SU-DHL-6 (cell line): ENCODE measurements at regions not wholly inside any gene's neighbourhood (a gene's known extent, or its start where the extent isn't known, plus 50 kb on each side); places are given as distances from the start of the nearest gene placed in this dataset.

Experiments
- H2AFZ ChIP-seq: fragments of 200-600 bp; sonication (generic); 2 replicates; pipeline ENCODE4 v1.6.1; 2014; ENCODE audit warnings: low read depth, mild to moderate bottlenecking, moderate library complexity, mixed read lengths, antibody characterized with exemption, low read length; ENCODE audit not compliant: severe bottlenecking
- H3F3A ChIP-seq: fragments of 200-600 bp; shearing (Covaris generic); 2 replicates; pipeline ENCODE4 v1.6.0; 2016; ENCODE audit warnings: antibody characterized with exemption, mild to moderate bottlenecking; ENCODE audit not compliant: insufficient read depth
- H3K27ac ChIP-seq: fragments of 200-600 bp; sonication (generic); 2 replicates; pipeline ENCODE4 v1.5.1; 2016; ENCODE audit warnings: low read depth, mild to moderate bottlenecking, low read length, moderate library complexity, mixed read lengths
- H3K27me3 ChIP-seq: fragments of 200-600 bp; sonication (generic), shearing (Covaris generic); 2 replicates; pipeline ENCODE4 v1.6.0; 2014; ENCODE audit warnings: mild to moderate bottlenecking, low read length
- H3K36me3 ChIP-seq: fragments of 200-600 bp; sonication (generic); 2 replicates; pipeline ENCODE4 v1.6.1; 2014; ENCODE audit warnings: mild to moderate bottlenecking, low read length, mixed read lengths
- H3K4me2 ChIP-seq: fragments of 300-600, 200-600 bp; shearing (Covaris generic), sonication (generic); 2 replicates; pipeline ENCODE4 v1.6.0; 2014; ENCODE audit warnings: low read length, low read depth, mild to moderate bottlenecking; ENCODE audit not compliant: poor library complexity, severe bottlenecking
- H3K4me3 ChIP-seq: fragments of 200-600 bp; sonication (generic); 2 replicates; pipeline ENCODE4 v1.5.1; 2014; ENCODE audit warnings: antibody characterized with exemption, low read length, mild to moderate bottlenecking, mixed read lengths; ENCODE audit not compliant: insufficient read depth, poor library complexity, severe bottlenecking
- H3K79me2 ChIP-seq: fragments of 200-600 bp; sonication (generic); 2 replicates; pipeline ENCODE4 v1.6.1; 2014; ENCODE audit warnings: mild to moderate bottlenecking, low read length, moderate library complexity; ENCODE audit not compliant: insufficient read depth
- H3K9ac ChIP-seq: fragments of 200-600 bp; sonication (generic); 2 replicates; pipeline ENCODE4 v1.7.0; 2014; ENCODE audit warnings: mild to moderate bottlenecking, low read length
- H3K9me2 ChIP-seq: fragments of 200-600 bp; sonication (generic); replicated peaks from 2 replicates; pipeline ENCODE4 v1.6.1; 2014; ENCODE audit warnings: low read length; ENCODE audit not compliant: insufficient read depth
- H3K9me3 ChIP-seq: fragments of 200-600 bp; sonication (generic); 2 replicates; pipeline ENCODE4 v1.6.1; 2014; ENCODE audit warnings: low read length, mixed read lengths; ENCODE audit not compliant: insufficient read depth
- H4K20me1 ChIP-seq: fragments of 200-600 bp; sonication (generic); 2 replicates; pipeline ENCODE4 v1.6.1; 2014; ENCODE audit warnings: low read depth, mild to moderate bottlenecking, antibody characterized with exemption, low read length, moderate library complexity, mixed read lengths
- EZH2phosphoT487 ChIP-seq: fragments of 200-600 bp; sonication (generic), shearing (Covaris generic); conservative IDR thresholded peaks from 2 replicates; pipeline ENCODE4 v1.6.1; 2018; ENCODE audit warnings: mild to moderate bottlenecking, antibody characterized with exemption, low read length, moderate library complexity, mixed read lengths
- TF ChIP-seq, protein P1 (sequence below): fragments of 200-600 bp; sonication (generic); IDR thresholded peaks from one replicate; pipeline ENCODE4 v1.5.1; 2017; ENCODE audit warnings: antibody characterized with exemption, mild to moderate bottlenecking, low read length, moderate library complexity; ENCODE audit not compliant: insufficient read depth, poor library complexity, severe bottlenecking

DNA sequence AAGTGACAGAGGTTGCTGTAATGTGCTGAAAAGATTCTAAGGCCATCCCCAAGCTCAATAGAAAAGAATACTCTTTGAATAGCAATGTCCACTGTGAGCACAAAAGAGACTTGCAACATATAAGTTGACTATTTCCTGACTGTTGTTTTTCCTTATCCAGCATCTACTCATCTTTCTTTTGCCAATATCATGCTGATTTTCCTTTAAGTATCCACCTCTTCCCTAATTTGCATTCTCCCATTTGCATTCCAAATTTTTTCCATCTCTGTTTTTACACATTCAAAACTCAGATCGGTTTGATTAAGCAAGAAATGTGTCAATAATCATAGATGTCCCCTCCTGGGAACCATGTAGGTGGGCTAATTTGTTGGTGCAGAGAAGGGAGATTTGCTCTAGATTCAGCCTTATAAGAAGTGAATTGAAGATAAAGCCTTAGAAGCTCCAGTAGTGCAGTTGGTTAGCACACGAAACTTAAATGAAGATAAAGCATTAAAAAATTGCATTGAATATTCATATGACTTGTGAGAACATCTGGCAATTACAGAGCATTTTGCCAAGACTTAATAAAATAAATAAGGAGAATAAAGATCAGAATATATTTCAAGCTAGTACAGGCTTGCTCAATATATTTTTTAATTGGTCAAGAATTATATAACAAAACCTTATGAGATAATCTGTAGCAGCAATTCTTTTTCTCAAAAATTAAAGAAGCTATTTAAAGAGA is 267.6 kb downstream of the TMEM167A start:
- Histone ChIP-seq H3K27me3 (peaks cover 4% of the 10 kb centered on the region; the same call in 1 of the 2 replicates), H3K36me3 (no peaks in the 10 kb centered on the region), H3K4me2 (no peak overlapping the region), H3K9me3 (no peaks in the 10 kb centered on the region), H3K9me2 (no peaks in the 10 kb centered on the region), H3K4me3 (no peak overlapping the region), H3F3A (no peaks in the 10 kb centered on the region), H2AFZ (no peak overlapping the region), H3K9ac (no peak overlapping the region), H4K20me1 (no peaks in the 10 kb centered on the region), H3K79me2 (no peaks in the 10 kb centered on the region), H3K27ac (no peak overlapping the region)
- no peak for TF ChIP-seq EZH2phosphoT487
- TF ChIP-seq, protein P1, sequence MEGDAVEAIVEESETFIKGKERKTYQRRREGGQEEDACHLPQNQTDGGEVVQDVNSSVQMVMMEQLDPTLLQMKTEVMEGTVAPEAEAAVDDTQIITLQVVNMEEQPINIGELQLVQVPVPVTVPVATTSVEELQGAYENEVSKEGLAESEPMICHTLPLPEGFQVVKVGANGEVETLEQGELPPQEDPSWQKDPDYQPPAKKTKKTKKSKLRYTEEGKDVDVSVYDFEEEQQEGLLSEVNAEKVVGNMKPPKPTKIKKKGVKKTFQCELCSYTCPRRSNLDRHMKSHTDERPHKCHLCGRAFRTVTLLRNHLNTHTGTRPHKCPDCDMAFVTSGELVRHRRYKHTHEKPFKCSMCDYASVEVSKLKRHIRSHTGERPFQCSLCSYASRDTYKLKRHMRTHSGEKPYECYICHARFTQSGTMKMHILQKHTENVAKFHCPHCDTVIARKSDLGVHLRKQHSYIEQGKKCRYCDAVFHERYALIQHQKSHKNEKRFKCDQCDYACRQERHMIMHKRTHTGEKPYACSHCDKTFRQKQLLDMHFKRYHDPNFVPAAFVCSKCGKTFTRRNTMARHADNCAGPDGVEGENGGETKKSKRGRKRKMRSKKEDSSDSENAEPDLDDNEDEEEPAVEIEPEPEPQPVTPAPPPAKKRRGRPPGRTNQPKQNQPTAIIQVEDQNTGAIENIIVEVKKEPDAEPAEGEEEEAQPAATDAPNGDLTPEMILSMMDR = no peak

DNA sequence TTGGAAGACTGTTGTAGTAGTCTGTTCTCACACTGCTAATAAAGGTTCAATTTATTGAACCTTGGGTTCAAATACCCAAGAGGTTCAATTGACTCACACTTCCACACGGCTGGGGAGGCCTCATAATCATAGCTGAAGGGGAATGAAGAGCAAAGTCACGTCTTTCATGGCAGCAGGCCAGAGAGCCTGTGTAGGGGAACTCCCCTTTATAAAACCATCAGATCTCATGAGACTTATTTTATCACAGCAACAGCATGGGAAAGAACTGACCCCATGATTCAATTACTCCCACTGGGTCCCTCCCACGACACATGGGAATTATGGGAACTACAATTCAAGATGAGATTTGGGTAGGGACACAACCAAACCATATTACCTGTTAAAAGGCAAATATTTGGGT is 268.2 kb downstream of the TMEM167A start:
- H3K36me3 ChIP-seq = no peaks in the 10 kb centered on the region
- no peaks in the 10 kb centered on the region for H3K9me3 ChIP-seq
- H3K79me2 ChIP-seq = no peaks in the 10 kb centered on the region
- H4K20me1 ChIP-seq = no peaks in the 10 kb centered on the region
- no peak overlapping the region for H3K4me3 ChIP-seq
- no peaks in the 10 kb centered on the region for H3F3A ChIP-seq
- no peak for TF ChIP-seq EZH2phosphoT487
- TF ChIP-seq, protein P1 = no peak
- H2AFZ ChIP-seq = no peak overlapping the region
- H3K9ac ChIP-seq = no peak overlapping the region
- no peaks in the 10 kb centered on the region for H3K9me2 ChIP-seq
- H3K27ac ChIP-seq = no peak overlapping the region
- H3K4me2 ChIP-seq = no peak overlapping the region
- H3K27me3 ChIP-seq = peaks cover 4% of the 10 kb centered on the region; the same call in 1 of the 2 replicates

DNA sequence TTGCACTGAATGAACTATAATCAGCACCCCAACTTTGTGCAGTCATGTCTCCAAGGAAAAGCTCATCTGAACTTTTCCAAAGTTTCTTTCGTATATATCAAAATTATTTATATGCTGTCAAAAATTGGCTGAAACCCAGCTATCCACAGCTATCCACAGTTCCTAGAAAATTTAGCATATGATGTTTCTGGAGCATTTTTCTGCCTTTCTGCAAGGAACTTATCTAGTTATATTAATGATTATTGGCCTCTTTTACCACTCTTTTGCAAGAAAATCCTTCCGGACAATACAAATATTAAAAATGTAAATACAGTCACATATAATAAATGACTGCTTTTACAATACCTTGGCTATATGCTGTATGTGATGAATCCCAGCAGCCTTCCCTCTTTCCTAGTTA is 270.2 kb downstream of the TMEM167A start:
- Histone ChIP-seq H3F3A (no peaks in the 10 kb centered on the region), H3K4me2 (no peak overlapping the region), H3K27ac (no peak overlapping the region), H3K4me3 (no peak overlapping the region), H3K9me2 (no peaks in the 10 kb centered on the region), H3K36me3 (no peaks in the 10 kb centered on the region), H3K27me3 (no peaks in the 10 kb centered on the region), H2AFZ (no peak overlapping the region), H4K20me1 (no peaks in the 10 kb centered on the region), H3K9me3 (no peaks in the 10 kb centered on the region), H3K79me2 (no peaks in the 10 kb centered on the region), H3K9ac (no peak overlapping the region)
- no peak for TF ChIP-seq EZH2phosphoT487
- TF ChIP-seq, protein P1 = no peak
